GM21529 (cell line): ENCODE measurements at regions not wholly inside any gene's neighbourhood (a gene's known extent, or its start where the extent isn't known, plus 50 kb on each side); places are given as distances from the start of the nearest gene placed in this dataset.
"Not testable (repeated sequence)": the region's sequence is repeated elsewhere in the genome, so short reads cannot be mapped to it uniquely, and the experiment has no call there.

ENCODE experiments used
- ATAC-seq: cut with Tn5 transposase; IDR thresholded peaks from one replicate; pipeline ENCODE4 v1.9.1; 2021; ENCODE audit not compliant: unreplicated experiment

DNA sequence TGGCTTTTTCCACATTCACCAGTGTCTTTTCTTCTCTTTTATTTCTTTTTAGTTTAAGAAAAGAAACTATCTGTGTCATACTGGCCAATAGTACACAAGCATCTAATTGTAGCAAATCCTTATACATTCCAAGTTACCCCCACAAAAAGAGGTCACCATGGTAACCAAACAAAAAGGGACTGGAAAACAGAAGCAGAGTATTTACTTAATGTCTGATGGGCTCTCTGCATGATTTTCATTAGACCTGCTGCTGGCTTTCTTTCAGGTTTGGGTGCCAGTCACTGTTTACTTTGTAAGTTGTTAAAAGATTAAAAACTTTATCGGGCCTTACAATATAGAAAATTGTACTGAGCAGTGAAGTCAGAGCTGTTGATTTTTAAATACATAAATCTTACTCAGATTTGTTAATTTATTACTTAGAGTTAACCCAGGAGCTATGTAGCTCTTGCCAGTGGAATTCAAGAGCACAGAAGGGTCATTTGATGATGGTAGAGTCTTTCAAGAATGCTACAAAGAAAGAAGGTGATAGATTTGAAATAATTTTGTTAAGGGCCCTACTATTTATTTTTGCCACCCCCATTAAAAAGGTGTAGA, 123.9 kb downstream of the BRMS1L start:
- ATAC-seq = no peak

DNA sequence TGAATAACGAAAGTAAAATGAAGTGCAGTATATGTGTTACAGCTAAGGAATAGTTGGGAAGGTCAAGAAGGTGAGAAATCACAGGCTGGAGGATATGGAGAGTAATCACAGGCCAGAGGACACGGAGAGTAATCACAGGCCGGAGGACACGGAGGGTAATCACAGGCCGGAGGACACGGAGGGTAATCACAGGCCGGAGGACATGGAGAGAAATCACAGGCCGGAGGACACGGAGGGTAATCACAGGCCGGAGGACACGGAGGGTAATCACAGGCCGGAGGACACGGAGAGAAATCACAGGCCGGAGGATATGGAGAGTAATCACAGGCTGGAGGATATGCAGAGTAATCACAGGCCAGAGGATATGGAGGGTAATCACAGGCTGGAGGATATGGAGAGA, 121.8 kb downstream of the BRMS1L start:
- not testable (repeated sequence) for ATAC-seq

GRCh38 chr14:35944847-35945246, 118.7 kb downstream of the BRMS1L start:
- ATAC-seq = no peak

- ATAC-seq = no peak
Observed at GRCh38 chr14:35940291-35940690, 114.2 kb downstream of the BRMS1L start.

DNA sequence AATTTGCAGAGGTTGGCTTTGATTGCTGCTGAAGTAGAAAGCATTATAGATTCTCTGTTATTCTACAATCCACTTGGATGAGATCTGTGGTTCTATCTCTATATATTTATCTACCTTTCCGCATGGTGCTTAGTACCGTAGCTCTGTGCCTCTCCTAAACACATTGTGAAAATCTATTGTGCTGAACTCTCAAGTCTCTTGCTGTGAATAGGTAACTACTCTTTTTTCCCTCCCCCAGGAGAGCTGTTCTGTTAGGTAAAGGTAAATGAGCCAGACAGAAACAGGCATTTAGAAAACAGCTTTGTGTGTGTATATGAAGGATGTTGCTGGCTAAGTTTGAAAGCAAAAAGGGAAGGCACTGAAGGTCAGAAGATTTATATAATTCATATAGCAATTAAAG, 112.6 kb downstream of the BRMS1L start:
- ATAC-seq = no peak

- ATAC-seq = peak; percentile 61
Observed at GRCh38 chr14:35934499-35934898, 108.4 kb downstream of the BRMS1L start.

- peak; percentile 69 for ATAC-seq
Observed at GRCh38 chr14:35932659-35933159, 106.6 kb downstream of the BRMS1L start.

DNA sequence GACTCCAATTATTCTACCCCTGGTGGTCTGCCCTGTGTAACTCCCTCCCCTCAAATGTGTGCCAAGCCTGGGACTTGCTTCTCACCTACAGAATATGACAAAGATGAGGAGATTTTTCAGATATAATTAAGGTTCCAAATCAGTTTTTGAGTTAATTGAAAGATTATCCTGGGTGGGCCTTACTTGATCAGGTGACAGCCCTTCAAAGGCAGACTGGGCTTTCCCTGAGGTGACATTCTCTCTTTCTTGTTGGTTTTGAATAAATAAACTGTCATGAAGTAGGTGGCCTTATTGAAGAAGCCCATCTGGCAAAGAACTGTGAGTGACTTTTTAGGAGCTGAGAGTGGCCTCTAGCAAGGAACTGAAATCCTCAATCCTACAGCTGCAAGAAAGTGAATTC, 106.0 kb downstream of the BRMS1L start:
- ATAC-seq = peak; percentile 14

GRCh38 chr14:35931346-35931745, 105.2 kb downstream of the BRMS1L start:
- no peak for ATAC-seq

DNA sequence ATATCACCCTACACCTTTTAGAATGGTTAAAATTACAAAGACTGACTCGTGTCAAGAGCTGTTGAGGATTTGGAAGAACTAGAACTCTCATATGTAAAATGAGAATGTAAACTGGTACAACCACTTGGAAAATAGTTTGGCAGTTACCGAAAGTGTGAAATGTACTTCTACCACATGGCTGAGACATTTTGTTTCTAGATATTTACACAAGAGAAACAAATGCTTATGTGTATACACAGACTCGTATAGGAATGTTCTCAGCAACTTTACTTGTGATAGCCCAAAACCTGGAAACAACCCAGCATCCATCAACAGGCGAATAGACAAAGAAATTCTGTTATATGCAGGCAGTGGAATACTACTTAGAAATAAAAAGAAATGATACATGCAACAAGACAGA, 103.0 kb downstream of the BRMS1L start:
- ATAC-seq = no peak

DNA sequence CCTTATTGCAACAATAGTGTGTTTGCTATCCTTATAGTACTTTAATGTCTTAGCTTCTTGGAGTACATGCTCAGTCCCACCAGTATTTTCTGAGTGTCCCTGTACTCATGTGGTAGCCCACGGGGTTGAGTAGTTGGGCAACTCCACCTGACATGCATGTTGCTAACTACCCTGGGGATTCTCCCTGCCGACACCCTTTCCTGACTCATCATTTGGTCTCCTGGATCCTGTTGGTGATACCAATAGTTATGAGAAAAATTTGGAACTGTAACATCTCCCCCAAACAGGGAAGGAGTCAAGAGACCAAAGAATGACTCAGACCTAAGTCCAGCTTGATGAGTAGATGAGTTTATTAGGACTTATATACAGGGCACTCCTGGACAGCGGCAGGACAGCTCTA, 101.6 kb downstream of the BRMS1L start:
- no peak for ATAC-seq

DNA sequence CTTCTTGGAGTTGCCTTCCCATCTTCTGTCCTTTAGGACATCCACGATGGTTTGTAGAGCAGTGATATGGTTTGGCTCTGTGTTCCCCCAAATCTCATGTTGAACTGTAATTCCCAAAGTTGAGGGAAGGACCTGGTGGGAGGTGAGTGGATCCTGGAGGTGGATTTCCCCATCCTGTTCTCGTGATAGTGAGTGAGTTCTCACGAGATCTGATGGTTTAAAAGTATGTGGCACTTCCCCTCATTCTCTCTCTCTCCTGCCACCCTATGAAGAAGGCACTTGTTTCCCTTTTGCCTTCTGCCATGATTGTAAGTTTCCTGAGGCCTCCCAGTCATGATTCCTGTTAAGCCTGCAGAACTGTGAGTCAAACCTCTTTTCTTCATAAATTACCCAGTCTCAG, 99.2 kb downstream of the BRMS1L start:
- ATAC-seq = no peak

DNA sequence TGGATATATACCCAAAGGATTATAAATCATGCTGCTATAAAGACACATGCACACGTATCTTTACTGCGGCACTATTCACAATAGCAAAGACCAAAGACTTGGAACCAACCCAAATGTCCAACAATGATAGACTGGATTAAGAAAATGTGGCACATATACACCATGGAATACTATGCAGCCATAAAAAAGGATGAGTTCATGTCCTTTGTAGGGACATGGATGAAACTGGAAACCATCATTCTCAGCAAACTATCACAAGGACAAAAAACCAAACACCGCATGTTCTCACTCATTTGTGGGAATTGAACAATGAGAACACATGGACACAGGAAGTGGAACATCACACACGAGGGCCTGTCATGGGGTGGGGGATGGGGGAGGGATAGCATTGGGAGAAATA, 96.5 kb downstream of the BRMS1L start:
- ATAC-seq = not testable (repeated sequence)

GRCh38 chr14:35921745-35922144, 95.6 kb downstream of the BRMS1L start:
- no peak for ATAC-seq
